IMR-90 (cell line): ENCODE measurements at regions not wholly inside any gene's neighbourhood (a gene's known extent, or its start where the extent isn't known, plus 50 kb on each side); places are given as distances from the start of the nearest gene placed in this dataset.
"Not testable (repeated sequence)": the region's sequence is repeated elsewhere in the genome, so short reads cannot be mapped to it uniquely, and the experiment has no call there.

ENCODE experiments used
- POLR2A ChIP-seq: IDR thresholded peaks from 2 replicates; pipeline ENCODE4 v1.6.1; 2012; ENCODE audit warnings: mild to moderate bottlenecking, low read depth, low read length
- RAD21 ChIP-seq: IDR thresholded peaks from 2 replicates; pipeline ENCODE4 v1.6.1; 2012; ENCODE audit warnings: low read length, improper control_type of control experiment
- TF ChIP-seq, protein P1 (sequence below): conservative IDR thresholded peaks from 2 replicates; pipeline ENCODE4 v1.5.1; 2012; ENCODE audit warnings: mild to moderate bottlenecking, low read depth, low read length, improper control_type of control experiment

DNA sequence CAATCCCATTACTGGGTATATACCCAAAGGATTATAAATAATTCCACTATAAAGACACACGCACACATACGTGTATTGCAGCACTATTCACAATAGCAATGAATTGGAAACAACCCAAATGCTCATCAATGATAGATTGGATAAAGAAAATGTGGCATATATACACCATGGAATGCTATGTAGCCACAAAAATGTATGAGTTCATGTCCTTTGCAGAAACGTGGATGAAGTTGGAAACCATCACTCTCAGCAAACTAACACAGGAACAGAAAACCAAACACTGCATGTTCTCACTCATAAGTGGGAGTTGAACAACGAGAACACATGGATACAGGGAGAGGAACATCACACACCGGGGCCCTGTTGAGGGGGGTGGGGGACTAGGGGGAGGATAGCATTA, 619.0 kb downstream of the LIG4 start:
- TF ChIP-seq, protein P1, sequence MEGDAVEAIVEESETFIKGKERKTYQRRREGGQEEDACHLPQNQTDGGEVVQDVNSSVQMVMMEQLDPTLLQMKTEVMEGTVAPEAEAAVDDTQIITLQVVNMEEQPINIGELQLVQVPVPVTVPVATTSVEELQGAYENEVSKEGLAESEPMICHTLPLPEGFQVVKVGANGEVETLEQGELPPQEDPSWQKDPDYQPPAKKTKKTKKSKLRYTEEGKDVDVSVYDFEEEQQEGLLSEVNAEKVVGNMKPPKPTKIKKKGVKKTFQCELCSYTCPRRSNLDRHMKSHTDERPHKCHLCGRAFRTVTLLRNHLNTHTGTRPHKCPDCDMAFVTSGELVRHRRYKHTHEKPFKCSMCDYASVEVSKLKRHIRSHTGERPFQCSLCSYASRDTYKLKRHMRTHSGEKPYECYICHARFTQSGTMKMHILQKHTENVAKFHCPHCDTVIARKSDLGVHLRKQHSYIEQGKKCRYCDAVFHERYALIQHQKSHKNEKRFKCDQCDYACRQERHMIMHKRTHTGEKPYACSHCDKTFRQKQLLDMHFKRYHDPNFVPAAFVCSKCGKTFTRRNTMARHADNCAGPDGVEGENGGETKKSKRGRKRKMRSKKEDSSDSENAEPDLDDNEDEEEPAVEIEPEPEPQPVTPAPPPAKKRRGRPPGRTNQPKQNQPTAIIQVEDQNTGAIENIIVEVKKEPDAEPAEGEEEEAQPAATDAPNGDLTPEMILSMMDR, result not testable (repeated sequence)
- not testable (repeated sequence) for TF ChIP-seq RAD21, POLR2A
